IMR-90 (cell line): ENCODE measurements at regions not wholly inside any gene's neighbourhood (a gene's known extent, or its start where the extent isn't known, plus 50 kb on each side); places are given as distances from the start of the nearest gene placed in this dataset.

ENCODE experiments used
- CTCF ChIP-seq: conservative IDR thresholded peaks from 2 replicates; pipeline ENCODE4 v1.5.1; 2012; ENCODE audit warnings: mild to moderate bottlenecking, low read depth, low read length, improper control_type of control experiment
- RAD21 ChIP-seq: IDR thresholded peaks from 2 replicates; pipeline ENCODE4 v1.6.1; 2012; ENCODE audit warnings: low read length, improper control_type of control experiment

DNA sequence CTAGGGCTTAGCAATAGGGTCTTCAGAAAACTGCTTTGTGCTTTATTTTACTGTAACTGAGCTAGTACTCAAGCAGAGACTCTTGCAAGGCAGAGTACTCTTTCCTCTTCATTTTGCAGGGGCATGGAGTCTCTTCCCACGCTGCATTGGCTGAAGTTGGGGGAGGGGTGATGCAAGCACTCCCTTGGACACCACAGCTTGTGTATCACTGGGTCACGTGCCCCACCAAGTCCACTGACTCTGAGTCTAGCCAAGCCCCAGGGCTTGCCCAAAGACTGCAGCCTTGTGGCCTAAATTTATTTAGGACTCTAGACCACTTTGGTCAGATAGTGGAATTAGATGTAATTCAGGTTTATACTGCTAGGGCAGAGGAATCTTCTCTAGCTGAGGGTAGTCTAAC, 1075.0 kb upstream of the ADGRB3 start:
- TF ChIP-seq CTCF (no peak), RAD21 (no peak)
